ENCODE measurements at regions not wholly inside any gene's neighbourhood (a gene's known extent, or its start where the extent isn't known, plus 50 kb on each side); places are given as distances from the start of the nearest gene placed in this dataset.

DNA sequence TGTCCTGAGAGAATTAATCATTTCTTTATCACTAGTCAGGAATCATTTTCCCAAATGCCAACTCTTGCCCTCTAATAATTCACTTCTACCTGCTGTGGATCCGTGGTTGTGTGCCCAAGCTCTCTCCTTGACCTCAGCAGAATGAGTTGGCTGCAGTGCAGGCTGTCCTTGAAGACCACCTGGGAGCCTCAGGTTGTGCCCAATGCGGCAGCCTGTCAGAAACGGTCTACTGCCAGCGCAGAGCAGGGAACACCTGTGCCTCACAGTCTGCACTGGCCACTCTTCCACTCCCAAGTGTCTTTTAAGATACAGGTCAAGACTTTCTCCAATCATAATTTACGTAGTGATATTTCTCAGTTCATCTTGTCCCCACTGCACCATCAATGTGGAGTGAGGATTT is 246.0 kb upstream of the PHF14 start:
- Histone ChIP-seq H3K23ac (ENCODE audit: insufficient read length, low read depth, low read length) (no peak overlapping the region), H3K9ac (ENCODE audit: extremely low read depth, insufficient read length, low read length) (no peak overlapping the region), H3K4me2 (ENCODE audit: insufficient read depth, insufficient read length, low read length) (no peak overlapping the region), H4K20me1 (ENCODE audit: control insufficient read depth, insufficient read depth, insufficient read length) (no peaks in the 10 kb centered on the region), H3T11ph (ENCODE audit: low read length) (no peak overlapping the region), H2BK120ac (ENCODE audit: low read depth, low read length, poor library complexity, severe bottlenecking) (no peak overlapping the region), H4K5ac (ENCODE audit: insufficient read length, low read depth, low read length) (no peak overlapping the region), H3K23me2 (ENCODE audit: insufficient read length, low read depth, low read length, poor library complexity, severe bottlenecking) (no peaks in the 10 kb centered on the region), H3K56ac (ENCODE audit: insufficient read length, low read depth, low read length) (no peak overlapping the region), H2BK12ac (ENCODE audit: insufficient read length, low read depth, low read length) (no peak overlapping the region), H3K9me3 (ENCODE audit: control insufficient read depth, low read depth, low read length) (no peaks in the 10 kb centered on the region), H4K8ac (replicated peaks; ENCODE audit: insufficient read length, low read depth, low read length) (no peak overlapping the region), H2AK5ac (ENCODE audit: insufficient read length, low read length) (no peak overlapping the region), H3K14ac (ENCODE audit: insufficient read depth, low read length) (no peak overlapping the region; the same call in 1 of the 2 replicates), H2BK15ac (ENCODE audit: low read depth, low read length) (no peak overlapping the region), H4K91ac (ENCODE audit: insufficient read length, low read depth, low read length) (no peak overlapping the region), H3K18ac (ENCODE audit: insufficient read length, low read depth, low read length) (no peak overlapping the region), H3K27ac (ENCODE audit: insufficient read length, low read depth, low read length) (no peak overlapping the region), H3K27me3 (ENCODE audit: insufficient read depth, low read length) (no peaks in the 10 kb centered on the region), H3K4ac (ENCODE audit: low read depth, low read length) (no peak overlapping the region), H2AFZ (ENCODE audit: low read length) (no peak overlapping the region), H2BK5ac (ENCODE audit: insufficient read length, low read length) (no peak overlapping the region), H3K79me1 (ENCODE audit: insufficient read depth, low read depth, low read length, poor library complexity, severe bottlenecking) (no peaks in the 10 kb centered on the region), H3K79me2 (ENCODE audit: insufficient read depth, low read length) (no peaks in the 10 kb centered on the region), H2BK20ac (ENCODE audit: low read depth, low read length, poor library complexity, severe bottlenecking) (no peak overlapping the region), H3K4me1 (ENCODE audit: insufficient read depth, low read length) (no peaks in the 10 kb centered on the region)
- Mint-ChIP-seq H3K4me3 (no peak overlapping the region), H3K9me3 (no peaks in the 10 kb centered on the region; a peak in 1 of 5 replicates), H3K4me1 (no peaks in the 10 kb centered on the region), H3K27me3 (ENCODE audit: low read depth) (no peaks in the 10 kb centered on the region), H3K36me3 (ENCODE audit: insufficient read depth in 1 of 3, low read depth in 3 of 3) (no peaks in the 10 kb centered on the region; a peak in 1 of 7 replicates), H3K27ac (no peak overlapping the region; a peak in 1 of 7 replicates)
- TF ChIP-seq, protein P1, sequence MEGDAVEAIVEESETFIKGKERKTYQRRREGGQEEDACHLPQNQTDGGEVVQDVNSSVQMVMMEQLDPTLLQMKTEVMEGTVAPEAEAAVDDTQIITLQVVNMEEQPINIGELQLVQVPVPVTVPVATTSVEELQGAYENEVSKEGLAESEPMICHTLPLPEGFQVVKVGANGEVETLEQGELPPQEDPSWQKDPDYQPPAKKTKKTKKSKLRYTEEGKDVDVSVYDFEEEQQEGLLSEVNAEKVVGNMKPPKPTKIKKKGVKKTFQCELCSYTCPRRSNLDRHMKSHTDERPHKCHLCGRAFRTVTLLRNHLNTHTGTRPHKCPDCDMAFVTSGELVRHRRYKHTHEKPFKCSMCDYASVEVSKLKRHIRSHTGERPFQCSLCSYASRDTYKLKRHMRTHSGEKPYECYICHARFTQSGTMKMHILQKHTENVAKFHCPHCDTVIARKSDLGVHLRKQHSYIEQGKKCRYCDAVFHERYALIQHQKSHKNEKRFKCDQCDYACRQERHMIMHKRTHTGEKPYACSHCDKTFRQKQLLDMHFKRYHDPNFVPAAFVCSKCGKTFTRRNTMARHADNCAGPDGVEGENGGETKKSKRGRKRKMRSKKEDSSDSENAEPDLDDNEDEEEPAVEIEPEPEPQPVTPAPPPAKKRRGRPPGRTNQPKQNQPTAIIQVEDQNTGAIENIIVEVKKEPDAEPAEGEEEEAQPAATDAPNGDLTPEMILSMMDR (conservative IDR thresholded peaks at IDR 0.05): no peak
- no peak for DNase-seq
- no CpG with 5 or more reads among the region's 5 CpGs for WGBS (ENCODE audit: extremely low coverage, insufficient read length, low lambda C conversion rate)

Measured in H9 (cell line).